ENCODE measurements at regions not wholly inside any gene's neighbourhood (a gene's known extent, or its start where the extent isn't known, plus 50 kb on each side); places are given as distances from the start of the nearest gene placed in this dataset.
"Not testable (repeated sequence)": the region's sequence is repeated elsewhere in the genome, so short reads cannot be mapped to it uniquely, and the experiment has no call there.

GRCh38 chr1:220942278-220942677 lies 63.0 kb downstream of the HLX start:
- no peak for DNase-seq

GRCh38 chr1:220942914-220943313 lies 63.7 kb downstream of the HLX start:
- DNase-seq: not testable (repeated sequence)

GRCh38 chr1:220943319-220943996 lies 64.2 kb downstream of the HLX start:
- no peak for DNase-seq

GRCh38 chr1:220950576-220950975 lies 71.3 kb downstream of the HLX start:
- no peak for DNase-seq

GRCh38 chr1:220952961-220953643 lies 73.9 kb downstream of the HLX start:
- no peak for DNase-seq

- DNase-seq: no peak
These were observed 75.3 kb downstream of the HLX start for GRCh38 chr1:220954321-220955075.

- DNase-seq: no peak
These were observed 75.9 kb downstream of the HLX start for GRCh38 chr1:220955116-220955515.

GRCh38 chr1:220956501-220957232 lies 77.4 kb downstream of the HLX start:
- no peak for DNase-seq

GRCh38 chr1:220957233-220957605 lies 78.0 kb downstream of the HLX start:
- no peak for DNase-seq

- DNase-seq: no peak
These were observed 79.0 kb downstream of the HLX start for GRCh38 chr1:220958234-220958633.

GRCh38 chr1:220962031-220962751 lies 82.9 kb downstream of the HLX start:
- no peak for DNase-seq

GRCh38 chr1:220966041-220966440 lies 86.8 kb downstream of the HLX start:
- no peak for DNase-seq

- DNase-seq: no peak
These were observed 87.2 kb downstream of the HLX start for GRCh38 chr1:220966473-220966872.

GRCh38 chr1:220966881-220967611 lies 87.8 kb downstream of the HLX start:
- no peak for DNase-seq

GRCh38 chr1:220967911-220968310 lies 88.7 kb downstream of the HLX start:
- no peak for DNase-seq

- not testable (repeated sequence) for DNase-seq
These were observed 90.0 kb downstream of the HLX start for GRCh38 chr1:220969281-220969680.

GRCh38 chr1:220970311-220970710 lies 91.1 kb downstream of the HLX start:
- no peak for DNase-seq

GRCh38 chr1:220971221-220971620 lies 92.0 kb downstream of the HLX start:
- no peak for DNase-seq

- DNase-seq: no peak
These were observed 95.2 kb downstream of the HLX start for GRCh38 chr1:220974431-220974830.

- no peak for DNase-seq
These were observed 97.1 kb downstream of the HLX start for GRCh38 chr1:220976390-220976789.

- no peak for DNase-seq
These were observed 100.1 kb downstream of the HLX start for GRCh38 chr1:220979371-220979770.

- DNase-seq: no peak
These were observed 103.4 kb downstream of the HLX start for GRCh38 chr1:220982686-220983085.

Measured in stimulated activated CD8-positive, alpha-beta memory T cell treated with anti-CD3 and anti-CD28 coated beads, Interleukin-4, amount 100 ng/mL, for 48 hours (primary cell).